ENCODE measurements at regions not wholly inside any gene's neighbourhood (a gene's known extent, or its start where the extent isn't known, plus 50 kb on each side); places are given as distances from the start of the nearest gene placed in this dataset.

DNA sequence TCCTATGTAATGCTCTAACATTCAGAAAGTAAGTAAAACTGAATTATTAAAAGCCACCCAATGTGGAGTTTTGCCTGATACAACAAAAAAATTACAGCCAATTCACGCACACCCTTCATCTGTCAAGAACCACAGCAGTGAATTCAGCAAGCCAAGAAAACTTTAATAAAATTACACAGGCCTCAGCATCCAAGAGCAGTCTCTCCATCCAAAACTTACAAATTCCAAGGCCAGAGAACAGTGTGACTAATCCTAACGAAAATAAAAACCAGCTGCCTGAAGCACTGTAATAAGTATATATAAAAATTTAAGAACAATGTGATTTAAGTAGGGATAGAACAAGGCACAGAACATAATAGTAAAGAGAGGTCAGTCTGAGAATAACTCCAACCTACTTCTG is 54.2 kb downstream of the SIX6 start:
- no peak for DNase-seq

DNA sequence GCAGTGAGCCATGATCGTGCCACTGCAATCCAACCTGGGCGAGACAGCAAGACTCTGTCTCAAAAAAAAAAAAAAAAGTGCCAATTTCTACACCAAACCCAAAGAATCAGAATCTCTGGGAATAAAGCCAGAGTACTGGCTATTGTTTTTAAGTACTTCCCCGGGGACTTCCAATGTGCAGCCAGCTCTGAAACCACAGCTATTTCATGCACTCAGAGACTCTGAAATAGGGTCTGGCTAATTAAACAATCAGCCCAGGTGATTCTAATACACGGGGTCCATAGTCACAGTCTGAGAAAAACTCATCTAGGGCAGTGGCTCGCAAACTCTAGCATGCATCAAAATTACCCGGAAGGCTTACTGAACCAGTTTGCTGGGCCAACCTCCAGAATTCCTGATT is 56.3 kb downstream of the SIX6 start:
- peak; percentile 26 for DNase-seq

DNA sequence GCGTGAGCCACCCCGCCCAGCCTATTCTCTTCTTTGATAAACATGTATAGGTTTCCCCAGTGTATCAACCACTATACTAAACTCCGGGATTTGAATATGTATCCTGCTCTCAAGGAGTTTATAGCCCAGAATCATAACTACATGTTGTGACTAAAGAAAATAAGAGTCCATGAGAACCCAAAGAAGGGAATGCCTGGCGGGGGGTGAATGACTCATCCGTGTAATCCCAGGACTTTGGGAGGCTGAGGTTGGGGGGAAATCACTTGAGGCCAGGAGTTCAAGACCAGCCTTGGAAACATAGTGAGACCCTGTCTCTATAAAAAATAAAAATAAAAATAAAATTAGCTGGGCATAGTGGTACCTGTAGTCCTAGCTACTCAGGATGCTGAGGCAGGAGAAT is 57.2 kb downstream of the SIX6 start:
- no peak for DNase-seq

DNA sequence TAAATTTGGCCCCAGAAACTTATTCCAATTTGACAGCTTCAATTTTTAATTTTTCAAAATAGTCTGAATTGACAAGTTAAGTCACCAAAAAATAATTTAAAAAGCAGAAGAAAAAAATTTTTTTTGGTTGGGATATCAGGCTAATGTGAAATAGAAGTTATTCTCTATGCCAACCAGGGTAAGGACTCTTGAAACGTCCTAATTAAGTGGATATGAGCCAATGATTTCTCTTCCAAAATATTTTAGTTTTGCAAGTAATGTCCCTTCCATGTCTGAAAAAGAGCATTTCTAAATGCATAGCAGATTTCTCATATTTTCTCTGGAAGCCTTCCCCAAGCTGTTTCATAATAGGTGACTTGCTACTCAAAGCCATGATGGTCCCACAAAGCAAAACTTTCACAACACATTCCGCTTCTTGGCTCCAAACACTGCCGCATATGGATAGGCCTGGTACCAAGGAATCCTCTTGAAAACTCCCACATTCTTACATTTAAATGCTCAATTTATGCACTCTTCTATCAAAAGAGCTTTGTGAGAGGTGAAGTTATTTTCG is 65.1 kb downstream of the SIX6 start:
- DNase-seq = no peak

DNA sequence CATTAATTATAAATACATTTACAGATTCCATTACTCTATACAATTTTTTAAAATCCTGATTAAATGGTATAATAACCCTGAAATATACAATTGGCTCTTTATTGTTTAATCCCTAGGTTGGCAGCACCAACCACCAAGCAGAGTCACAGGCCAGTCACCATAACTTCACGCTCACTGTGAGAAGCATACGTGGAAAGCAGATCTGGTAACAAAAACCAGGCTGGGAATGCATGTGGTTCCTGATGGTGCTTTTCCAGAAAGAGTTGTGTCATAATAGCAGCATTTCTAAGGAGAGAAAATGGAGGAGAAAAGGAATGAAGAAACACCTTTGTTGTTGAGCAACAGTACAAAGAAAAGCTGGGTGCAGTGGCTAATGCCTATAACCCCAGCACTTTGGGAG is 66.1 kb downstream of the SIX6 start:
- DNase-seq = no peak

DNA sequence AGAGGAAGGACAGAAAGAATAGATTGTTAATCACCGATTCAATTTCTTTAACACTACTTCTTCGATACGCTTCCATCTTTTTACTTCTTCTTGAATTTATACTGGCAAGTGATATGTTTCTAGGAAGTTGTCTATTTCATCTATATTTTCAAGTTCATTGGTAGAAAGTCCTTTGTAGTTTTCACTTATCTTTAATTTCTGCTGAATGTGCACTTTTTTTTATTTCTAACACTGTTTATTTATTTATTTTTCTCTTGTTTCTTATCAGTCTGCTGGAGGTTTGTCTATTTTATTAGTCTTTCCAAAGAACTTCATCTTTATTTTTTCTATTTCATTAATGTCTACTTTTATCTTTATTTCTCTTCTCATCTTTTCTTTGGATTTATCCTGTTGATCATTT is 63.6 kb downstream of the SIX1 start:
- DNase-seq = no peak

DNA sequence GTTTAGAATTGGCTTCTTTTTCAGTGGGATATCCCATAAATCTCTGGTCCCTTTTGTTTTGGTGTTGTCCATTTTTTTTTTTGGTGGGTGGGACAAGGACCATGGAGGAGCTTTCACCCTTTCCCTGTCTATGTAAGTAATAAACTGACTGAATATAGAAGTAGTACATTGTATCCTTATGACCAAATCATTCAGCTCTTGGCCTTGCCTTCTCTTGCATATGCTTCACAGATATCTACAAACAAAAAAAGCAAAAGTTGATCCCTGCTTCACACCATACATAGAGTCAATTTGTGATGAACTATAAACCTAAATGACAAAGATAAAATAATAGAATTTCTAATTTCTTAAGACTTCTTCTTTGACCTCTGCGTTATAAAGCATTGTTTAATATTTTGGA is 59.8 kb downstream of the SIX1 start:
- no peak for DNase-seq

DNA sequence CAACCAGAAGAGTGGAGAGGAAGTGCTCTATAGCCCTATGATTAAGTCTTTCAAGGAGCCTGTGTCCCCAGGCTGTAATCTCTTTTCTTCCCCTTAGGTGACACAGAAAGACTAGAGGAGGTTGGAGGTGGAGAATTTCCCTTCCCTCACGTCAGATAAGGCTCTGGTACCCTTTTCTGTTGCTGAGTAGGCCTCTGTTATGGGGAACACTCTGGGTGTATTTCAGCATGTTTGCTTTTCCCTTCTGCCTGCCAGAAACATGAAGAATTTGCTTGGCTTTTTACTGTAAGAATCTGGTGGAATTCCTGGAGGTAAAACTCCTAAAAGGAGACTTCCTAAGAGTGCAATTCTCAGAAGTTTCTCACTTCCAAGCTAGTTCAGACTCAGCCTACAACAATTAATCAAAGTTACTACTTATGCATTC is 58.3 kb downstream of the SIX1 start:
- no peak for DNase-seq

Measured in dermis blood vessel endothelial cell (primary cell).